DMS114 treated with DMSO at 0.1 percent for 48 hours (cell line): ENCODE measurements at regions not wholly inside any gene's neighbourhood (a gene's known extent, or its start where the extent isn't known, plus 50 kb on each side); places are given as distances from the start of the nearest gene placed in this dataset.
A peak's percentile ranks its signal among the peaks of the same experiment; 100 is the strongest.

Source experiments
- DNase-seq: peaks from one replicate; lab custom pipeline; 2025; ENCODE audit not compliant: unreplicated experiment; lab: John Stamatoyannopoulos, UW

DNA sequence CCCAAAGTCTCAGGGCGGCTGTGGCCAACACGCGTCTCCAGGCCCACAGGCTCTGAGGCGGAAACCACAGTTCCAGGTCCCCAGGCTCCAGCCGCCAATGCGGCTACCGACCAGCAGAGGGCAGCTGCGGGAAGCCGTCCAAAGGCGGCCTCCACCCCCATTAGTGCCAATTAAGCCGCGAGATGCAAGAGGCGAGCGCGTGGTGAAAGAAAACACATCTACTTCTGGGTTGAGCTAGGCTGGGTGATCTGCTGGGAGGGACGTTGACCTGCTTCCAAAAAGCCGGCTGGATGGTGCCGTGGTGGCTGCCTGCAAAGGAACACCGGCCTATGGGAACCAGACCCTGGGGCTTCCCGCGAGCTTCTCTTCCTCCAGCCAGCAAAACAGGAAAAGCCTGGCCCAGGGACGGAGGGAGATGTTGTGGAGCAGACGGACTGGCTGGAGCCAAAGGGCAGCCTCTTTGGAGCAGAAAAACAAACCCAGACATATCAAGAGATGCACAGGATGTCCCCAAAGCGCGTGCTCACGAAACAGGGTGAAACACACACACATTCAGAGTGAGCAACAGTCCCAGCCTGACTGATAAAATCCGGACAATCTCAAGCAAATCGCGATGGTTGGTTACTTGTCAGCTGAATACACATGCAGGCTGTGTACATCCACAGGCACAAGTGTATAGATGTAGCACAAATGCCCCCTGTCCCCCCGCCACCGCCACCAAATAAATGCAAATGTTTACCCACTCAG is 187.1 kb upstream of the BRINP1 start:
- DNase-seq: peak; percentile 11

DNA sequence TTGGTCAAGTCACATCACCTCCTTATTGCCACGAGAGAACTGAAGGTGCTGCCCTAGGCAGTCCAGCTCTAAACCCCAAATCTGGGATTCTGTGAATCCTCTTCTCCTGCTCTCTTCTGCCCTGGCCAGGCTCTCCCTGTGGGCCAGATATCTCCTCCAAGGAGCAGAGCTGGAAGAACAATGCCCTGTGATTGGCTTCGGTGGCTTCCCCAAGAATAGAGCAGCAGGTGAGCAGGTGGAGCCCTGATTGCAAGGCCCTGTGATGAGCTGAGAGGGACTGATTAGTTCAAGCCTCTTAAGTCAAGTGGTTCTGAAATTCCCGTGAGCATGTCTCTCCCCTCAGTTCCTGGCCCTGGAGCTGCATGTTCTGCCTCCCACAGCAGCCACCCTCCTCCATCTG is 175.3 kb upstream of the BRINP1 start:
- no peak for DNase-seq

DNA sequence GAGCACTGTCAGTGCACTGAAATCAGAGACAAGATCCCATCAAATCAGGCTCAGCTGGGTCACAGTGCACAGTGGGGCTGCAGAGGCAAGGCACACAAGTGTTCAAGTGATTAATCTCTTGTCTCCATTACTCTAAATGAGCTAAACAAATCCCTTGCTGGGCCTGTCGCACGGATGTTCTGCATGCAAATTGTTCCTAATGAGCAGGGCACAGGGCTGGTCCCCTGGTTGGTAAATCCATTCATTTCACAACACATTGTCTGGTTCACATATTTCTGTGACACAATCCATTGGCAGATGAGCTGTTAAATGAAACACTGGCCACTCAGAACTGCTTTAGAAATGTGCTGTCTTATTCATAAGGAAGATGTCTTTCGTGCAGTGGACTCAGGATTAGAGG is 167.9 kb upstream of the BRINP1 start:
- no peak for DNase-seq

DNA sequence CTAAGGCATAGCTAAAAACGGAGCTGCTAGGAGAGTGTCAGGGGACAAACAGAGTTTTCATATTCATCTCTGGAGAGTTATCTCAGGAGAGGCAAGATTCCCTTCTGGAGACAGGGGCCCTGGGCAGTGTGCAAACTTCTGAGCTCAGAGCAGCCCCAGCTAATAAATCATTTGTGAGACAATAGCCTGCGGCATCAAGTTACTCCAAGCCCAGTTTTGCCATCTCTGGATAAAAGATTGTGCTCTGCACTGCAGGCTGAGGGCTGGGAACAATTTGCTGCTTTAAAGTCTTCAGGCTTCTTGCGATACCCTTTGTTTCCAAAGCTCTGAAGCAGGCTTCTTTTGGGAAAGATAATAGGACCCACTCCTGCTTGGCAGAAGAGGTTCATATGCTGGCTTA is 164.3 kb upstream of the BRINP1 start:
- DNase-seq: no peak

DNA sequence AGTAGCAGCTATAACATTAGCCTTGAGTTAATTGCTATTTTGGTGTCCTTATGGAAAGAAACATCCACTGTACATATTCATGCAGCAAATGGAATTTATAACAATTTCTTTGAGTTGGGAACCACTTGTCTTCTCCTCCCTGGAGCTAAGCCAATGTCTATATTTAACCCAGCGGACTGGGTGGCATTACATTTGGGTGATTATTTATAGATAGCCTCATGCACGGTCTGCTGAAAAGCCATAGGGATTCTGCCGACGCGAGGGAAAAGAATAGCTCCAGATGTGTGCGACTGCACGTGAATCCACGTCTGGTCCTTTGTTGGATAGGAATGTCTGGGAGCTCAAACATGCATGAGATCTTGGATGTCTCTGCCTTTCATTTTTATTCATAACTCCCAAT is 157.5 kb upstream of the BRINP1 start:
- no peak for DNase-seq

DNA sequence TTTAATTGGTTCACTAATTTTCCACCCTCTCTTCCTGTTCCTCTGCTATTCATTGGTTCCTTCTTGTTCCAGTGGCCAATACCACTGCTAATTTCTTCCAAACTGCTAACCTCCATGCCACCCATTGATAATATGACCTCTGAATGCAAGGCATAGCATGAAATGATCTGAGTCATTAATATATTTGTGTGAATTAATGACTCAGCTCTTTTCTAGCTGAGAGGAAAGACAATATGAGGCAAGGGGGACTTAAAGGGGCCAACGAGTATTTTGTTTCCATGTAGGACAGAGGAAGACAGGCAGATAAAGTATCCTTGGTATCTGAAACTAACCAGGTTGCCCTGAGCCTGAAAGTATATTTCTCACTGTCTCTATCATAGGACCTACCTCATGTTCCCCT is 154.3 kb upstream of the BRINP1 start:
- DNase-seq: no peak

DNA sequence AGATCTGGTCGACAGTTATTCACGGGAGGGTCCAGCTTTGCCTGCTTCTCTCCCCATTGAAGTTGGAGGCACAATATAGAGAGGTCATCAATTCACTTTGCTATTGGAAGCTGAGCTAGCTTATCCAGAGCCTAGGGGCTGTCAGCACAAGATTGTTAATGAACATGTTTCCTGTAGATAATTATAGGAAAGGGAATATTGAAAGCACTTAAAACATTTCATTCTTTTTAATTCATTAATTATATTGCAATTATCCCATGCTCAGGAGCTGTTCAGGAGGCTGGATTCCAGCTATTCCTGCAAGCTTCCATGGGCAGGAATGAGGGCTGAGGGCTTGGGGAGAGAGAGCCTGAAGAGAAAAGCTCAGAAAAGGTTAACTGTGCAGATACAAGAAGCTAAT is 153.1 kb upstream of the BRINP1 start:
- DNase-seq: no peak

DNA sequence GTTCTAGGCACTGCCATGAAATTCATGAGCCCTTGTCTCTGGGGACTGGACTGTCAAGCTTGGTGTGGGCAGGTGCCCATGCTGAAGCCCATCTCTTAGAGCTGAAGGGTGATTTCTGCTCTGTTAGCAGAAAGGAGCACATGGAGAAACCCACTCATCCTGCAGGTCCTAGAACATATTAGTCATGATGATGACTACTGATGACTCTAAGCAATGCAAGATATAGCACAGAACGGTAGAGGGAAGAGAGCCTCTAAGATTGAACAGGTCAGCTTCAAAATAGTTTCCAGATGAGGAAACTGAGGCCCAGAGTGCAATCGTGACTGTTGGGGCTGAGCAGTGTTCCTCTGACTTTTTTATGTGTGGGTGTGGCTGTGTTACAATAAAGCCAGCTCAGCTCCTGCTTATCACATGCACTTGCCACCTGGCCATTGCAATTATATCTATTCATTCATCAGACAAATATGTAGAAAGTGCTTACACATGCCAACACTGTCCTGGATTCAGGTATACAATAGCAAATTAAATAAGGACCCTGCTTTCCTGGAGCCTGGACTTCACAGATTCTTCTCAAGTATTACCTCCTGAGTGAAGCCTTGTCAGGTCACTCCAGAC is 140.2 kb upstream of the BRINP1 start:
- DNase-seq: no peak

DNA sequence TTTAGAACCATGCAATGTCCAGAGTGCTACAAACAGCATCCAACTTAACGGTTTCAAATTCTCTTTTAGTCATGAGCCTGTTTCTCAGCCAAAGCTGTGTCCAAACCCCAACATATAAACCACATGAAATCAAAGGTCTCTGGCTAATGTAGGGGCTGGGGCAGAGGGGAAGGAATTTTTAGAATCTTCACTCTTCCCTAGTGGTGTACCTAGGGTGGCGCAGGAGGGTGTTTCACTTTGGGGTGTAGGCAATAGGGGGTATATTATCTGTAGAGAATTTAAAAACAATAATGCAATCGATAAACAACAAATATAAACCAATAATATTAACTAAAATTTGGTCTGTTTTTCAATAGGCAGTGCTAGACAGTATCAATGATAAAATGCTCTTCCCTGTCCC is 132.1 kb upstream of the BRINP1 start:
- no peak for DNase-seq

DNA sequence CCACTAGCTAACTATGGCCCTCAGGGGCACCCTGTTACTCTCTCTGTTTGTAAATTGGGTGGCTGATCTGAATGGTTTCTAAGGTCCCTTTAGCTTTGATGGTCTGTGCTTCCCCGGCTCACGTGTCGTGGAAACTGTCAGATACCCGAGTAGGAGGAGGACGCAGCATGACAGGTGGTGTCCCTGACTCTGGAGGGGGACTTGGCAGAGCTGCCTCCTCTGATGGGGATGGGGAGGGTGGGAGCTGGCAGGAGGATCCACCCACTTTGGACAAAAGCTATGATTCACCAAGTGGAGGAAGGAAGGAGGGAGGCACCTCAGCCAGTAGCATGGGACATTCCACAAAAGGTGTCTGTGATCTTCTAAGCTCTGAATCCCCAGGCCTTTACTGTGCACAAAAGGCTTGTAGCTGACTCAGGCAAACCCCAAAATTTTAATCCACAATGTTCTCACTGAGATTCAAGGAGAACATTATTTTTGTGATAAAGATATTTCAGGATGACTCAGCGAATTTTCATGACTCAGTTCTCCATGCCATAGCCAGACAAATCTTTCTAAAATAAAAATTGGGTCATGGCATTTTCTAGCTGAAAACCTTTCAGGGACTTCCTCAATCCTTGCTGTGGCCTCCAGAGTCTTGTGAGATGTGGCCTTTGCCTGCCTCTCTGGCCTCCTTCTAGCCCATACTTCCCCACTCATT is 131.0 kb upstream of the BRINP1 start:
- DNase-seq: no peak

DNA sequence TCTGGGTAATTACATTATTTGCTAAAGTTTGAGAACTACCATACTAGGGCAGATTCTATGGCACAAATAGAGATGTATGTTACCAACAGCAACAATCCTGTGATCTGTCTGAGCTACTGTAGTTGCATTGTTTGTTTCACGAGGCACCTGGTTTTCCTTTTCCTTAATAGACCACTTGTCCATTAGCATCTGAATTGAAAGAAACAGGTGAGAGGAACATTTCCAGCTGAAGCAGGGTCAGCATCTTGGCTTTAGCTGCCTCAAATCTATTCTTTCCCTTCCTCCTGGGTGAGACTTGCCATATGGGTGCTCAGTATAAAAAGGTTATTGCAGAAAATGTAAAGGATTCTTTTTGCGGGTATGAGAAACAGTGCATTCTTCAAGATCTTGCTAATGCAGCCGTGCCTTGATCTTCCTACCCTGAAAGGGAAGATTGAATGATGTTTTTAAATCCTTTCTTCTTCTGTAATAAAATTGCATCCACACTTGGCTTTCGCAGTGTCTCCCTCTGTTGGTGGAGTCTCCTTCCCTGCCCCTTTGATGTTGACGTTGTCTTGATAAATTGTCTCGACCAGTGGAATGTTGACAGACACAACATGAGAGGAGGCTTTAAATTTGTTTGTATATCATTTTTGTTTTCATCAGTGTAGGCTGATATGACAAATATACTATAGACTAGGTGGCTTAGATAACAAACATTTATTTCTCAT is 118.0 kb upstream of the BRINP1 start:
- no peak for DNase-seq

DNA sequence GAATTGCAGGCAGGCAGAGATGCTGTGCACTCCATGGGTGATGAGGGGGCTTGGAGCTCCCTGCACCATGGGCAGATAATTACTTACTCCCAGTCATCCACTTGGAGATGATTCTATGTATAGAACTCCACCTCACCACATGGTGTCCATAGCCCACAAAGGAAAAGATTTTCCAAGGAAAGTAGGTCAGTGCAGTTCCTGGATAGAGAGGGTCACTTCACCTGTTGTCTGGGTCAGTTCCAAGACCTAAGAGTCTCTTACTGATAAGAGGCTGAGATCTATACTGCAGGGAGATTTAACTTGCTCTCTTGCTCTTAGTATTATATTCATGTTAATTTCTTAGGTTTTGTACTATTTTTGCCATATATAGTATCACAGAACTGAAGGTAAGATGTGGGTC is 113.9 kb upstream of the BRINP1 start:
- DNase-seq: no peak

DNA sequence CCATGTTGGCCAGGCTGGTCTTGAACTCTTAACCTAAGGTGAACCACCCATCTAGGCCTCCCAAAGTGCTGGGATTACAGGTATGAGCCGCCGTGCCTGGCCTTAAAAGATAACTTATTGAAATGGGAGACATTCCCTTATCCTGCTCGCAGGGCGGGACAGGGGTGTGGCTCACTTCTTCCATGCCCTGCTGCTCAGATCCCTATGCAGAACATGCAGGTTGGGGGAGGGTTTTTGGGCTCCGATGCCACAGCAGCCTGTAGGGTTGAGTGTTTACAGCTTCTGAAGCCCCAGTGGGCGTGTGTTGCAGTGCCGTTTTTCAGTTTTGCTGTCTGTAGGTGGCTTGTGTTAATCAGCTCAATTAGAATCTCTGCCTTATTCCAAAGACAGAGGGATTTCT is 108.0 kb upstream of the BRINP1 start:
- no peak for DNase-seq

DNA sequence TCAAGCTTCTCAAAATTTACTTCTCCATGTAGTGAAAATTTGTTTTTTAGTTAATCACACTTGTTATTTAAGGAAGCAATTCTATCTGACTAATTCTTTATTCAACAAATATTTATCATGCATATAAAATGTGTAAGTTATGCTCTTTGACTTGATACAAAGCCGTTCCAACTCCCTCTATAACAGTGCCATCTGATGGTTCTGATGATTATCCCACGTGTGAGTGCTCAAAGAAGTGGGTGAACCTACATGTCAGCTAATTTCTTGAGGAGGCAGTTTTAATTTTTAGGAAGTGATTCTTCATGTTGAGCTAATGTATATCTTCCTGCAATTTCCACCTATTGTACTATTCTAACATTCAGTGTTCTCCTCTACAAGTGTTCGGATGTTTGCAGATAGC is 88.8 kb upstream of the BRINP1 start:
- DNase-seq: no peak

DNA sequence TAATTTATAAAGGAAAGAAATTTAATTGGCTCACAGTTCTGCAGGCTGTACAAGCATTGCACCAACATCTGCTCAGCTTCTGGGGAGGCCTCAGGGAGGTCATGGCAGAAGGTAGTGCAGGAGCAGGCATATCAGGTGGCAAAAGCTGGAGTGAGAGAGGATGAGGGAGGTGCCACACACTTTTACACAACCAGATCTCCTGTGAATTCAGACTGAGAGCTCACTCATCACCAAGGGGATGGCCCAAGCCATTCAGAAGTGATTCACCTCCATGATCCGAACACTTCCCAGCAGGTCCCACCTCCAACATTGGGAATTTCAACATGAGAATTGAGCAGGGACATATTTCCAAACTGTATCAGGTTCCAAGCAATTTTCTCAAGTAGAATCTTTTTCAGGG is 84.7 kb upstream of the BRINP1 start:
- DNase-seq: no peak

DNA sequence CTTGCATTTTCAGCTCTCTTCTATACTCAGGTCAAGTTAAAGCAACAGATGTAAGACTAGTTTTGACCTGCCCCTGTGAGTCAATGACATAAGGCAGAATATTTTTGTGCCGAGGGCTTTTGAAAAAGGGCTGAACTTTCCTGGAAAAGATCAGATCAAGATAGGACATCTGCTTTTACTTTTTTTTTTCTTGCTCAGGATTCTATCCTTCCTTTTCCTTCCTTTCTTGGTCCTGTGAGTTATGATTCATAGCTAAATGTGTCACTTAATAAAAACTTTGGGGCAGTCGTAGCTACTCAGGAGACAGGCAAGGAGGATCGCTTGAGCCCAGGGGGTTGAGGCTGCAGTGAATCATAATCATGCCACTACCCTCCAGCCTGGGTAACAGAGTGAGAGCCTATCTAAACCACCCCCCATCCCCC is 84.3 kb upstream of the BRINP1 start:
- no peak for DNase-seq

DNA sequence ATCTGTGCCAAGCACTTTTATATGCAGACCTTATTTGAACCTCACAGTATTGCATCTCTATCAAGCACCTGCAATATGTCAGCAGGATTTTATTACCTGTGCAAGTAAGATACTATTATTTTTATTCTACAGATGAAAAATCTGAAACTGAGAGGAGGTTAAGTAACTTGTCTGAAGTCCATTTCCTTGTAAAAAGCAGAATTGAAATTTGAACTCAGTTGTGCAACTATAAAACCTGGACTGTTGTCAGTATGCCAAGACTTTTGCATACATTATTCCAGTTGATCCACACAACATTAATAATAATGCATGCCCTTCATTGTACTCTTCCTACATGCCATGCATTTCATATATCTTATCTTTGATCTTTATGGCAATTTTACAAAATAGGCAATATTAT is 82.2 kb upstream of the BRINP1 start:
- DNase-seq: no peak

DNA sequence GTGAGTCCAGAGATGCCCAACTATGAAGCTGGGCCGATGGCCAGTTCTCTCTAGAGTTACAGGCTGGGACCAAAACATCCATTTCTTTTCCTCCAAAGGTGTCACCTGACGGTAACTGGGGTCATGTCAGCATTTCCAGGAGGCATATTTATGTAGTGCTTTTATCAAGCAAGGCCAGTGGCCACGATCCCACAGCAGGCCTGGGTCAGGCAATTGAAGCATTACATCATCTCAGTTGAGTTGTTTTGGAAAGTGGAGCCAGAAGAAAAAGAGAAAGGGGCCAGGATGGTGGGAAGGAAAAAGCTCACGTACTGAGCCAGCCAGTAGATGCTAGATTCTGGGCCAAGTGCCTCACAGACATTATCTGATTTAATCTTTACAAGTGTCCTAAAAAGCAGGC is 73.9 kb upstream of the BRINP1 start:
- no peak for DNase-seq

DNA sequence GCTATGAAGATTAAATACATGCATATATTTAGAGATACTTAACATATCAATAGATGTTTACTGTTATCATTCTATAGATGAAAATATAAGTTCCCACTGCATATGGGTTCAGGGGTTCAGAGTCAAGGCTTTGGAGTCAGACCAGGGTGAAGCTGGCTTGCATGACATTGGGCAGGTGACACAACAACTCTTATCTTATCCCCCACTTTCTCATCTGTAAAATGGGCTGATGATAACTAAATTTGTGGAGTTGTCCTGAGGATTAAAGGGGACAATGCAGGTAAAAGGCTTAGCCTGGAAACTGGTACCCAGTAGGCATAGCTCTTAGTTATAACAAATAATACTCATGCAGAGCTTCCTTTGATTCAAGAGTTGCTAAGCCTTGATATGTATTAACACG is 72.6 kb upstream of the BRINP1 start:
- DNase-seq: no peak

DNA sequence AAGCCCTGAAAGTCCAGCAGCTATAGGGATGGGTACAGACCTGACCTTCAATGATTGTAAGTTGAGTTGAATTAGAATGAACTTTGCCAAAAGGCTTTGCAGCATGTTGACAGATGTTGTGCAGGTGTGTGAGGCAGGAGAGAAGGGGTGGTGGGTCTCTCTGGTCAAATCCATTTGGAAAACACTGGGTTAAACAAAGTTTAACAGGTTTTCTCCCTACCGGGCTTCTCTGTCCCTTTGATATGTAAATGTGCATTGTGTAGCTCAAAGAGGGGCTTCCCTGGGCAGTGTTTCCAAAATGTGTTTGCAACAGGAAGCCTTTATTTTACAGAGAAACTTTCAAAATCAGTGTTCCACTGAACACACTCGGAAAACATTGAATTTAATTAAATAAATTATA is 72.1 kb upstream of the BRINP1 start:
- no peak for DNase-seq

DNA sequence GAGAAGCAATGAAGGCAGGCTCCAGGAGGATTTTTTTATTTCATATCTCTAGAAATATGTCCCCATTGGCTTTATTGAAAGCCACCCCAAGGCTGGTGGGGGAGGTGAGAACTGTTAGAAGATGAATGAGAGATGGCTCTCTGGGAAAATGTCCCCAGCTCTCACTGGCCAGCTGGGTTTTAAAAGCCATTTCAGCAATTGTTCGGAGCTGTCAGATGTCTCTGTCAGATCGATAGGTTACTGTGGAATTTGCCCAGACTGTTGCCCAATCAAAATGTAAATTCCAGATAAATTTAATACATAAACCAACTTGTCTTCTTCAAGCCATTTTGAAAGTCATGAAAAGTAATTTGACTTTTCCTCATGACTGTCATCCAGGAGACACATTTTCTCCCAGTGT is 67.0 kb upstream of the BRINP1 start:
- DNase-seq: no peak

DNA sequence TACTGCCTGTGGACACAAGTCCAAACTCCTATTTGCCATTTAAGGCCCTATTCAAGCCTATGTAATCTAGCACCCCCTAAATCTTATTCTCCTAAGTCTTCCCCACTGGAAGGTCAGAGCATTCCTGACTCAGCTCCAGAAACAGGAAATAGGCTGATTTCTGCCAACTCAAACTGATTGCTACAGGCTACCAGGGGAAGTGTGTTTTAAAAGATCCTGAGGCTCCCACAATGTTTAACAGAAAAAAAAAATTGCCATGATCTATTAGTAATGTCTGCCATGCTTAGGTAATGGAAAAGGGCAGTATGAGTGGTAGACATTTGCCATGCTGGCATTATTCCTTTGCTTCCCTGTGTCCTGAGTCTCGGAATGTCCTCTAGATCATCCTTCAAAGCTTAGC is 65.8 kb upstream of the BRINP1 start:
- no peak for DNase-seq
